ENCODE measurements at regions not wholly inside any gene's neighbourhood (a gene's known extent, or its start where the extent isn't known, plus 50 kb on each side); places are given as distances from the start of the nearest gene placed in this dataset.
"Not testable (repeated sequence)": the region's sequence is repeated elsewhere in the genome, so short reads cannot be mapped to it uniquely, and the experiment has no call there.

DNA sequence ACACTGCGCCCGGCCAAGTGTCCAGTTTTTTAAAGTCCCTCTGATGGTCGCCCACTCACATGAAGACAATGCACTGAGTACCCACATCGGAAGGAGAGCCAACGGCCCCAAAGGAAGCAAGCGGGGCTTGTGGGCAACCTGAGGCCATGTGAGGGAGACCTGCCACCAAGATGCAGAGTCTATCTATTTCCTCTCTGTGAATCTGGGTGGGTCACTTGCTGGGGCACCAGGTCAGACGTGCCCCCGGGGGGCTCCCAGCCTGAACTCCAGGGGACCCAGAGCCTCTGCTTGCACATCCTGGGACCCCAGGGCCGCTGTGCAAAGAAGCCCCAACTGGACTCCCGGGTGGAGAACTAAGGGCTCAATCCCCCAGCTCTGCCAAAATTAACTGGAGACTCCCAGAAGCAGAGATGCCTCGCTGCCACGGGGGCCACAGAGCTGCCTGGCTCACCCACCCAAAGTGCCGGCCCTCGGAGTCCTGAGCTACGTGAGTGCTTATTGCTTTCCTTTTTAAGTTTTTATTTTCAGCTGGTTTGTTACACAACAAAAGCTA is 106.4 kb downstream of the BRD1 start:
- DNase-seq = no peak

DNA sequence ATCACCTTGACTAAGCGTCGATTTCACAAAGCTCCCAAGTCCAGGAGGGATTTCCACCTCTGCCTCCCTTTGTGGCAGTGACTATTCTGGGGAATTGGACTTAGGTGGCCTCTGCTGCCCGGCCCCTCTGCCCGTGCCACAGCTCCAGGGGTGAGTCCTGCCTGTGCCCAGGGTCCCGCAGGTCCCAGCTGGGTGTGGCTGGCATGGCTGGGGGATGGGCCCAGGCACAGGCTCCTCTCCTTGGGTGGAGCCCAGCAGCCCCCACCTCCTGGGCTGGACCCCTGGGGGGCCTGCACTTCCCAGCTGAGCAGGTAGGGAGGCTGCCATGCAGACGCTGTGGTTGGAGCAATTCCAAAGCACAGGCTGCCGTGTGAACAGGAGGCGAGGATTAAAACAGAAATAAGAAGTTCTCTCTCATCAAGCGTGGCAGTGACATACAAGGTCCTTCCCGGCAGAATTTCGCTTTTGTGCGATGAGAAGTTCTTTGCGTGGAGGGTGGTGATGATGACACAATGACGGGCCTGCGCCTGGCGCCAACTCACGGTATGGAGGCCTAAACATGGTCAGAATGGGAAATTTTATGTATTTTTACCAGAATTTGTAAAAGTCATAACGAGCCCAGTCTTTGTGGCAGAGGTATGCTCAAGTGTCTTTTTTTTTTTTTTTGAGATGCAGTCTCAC is 107.3 kb downstream of the BRD1 start:
- no peak for DNase-seq

GRCh38 chr22:49719046-49719445 is 108.6 kb downstream of the BRD1 start:
- no peak for DNase-seq

DNA sequence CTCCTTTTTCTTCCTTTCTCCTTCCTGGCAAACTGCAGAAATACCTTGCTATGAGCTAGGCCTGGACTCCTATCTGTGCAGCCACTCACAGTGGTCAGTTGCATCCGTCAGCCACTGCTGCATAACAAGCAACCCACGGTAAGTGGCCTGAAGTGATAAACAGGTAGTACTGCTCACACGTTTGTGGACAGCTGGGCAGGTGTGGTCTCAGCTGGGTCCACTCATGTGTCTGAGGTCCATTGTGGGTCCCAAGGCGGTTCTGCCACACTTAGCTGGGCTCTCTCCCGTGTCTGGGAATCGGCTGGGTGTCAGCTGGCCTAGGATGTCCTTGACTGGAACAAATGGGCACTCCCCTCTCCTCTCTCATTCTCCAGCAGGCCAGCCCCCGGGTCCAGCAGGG is 109.3 kb downstream of the BRD1 start:
- DNase-seq = no peak

- no peak for DNase-seq
These were observed 110.3 kb downstream of the BRD1 start for GRCh38 chr22:49717322-49717919.

- DNase-seq = no peak
These were observed 111.2 kb downstream of the BRD1 start for GRCh38 chr22:49716441-49716840.

DNA sequence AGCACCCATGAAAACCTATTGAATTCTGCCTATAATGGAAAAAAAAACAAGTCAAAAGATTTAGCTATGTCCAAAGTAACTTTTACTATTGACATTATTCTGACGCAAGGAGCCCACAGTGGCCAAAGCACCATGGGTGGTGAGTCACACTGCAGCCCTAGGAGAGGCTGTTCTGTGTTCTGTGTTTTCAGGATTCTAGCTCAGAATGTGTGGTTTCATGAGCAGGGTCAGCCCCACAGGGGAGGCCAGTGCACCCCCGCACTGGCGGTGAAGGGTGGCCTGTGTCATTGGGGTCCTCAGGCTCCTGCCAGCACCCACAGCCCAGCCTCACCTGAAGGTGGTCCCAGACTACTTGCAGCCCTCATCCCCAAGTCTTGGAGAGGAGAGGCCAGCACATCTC is 112.2 kb downstream of the BRD1 start:
- no peak for DNase-seq

GRCh38 chr22:49713003-49713402 is 114.7 kb downstream of the BRD1 start:
- no peak for DNase-seq

DNA sequence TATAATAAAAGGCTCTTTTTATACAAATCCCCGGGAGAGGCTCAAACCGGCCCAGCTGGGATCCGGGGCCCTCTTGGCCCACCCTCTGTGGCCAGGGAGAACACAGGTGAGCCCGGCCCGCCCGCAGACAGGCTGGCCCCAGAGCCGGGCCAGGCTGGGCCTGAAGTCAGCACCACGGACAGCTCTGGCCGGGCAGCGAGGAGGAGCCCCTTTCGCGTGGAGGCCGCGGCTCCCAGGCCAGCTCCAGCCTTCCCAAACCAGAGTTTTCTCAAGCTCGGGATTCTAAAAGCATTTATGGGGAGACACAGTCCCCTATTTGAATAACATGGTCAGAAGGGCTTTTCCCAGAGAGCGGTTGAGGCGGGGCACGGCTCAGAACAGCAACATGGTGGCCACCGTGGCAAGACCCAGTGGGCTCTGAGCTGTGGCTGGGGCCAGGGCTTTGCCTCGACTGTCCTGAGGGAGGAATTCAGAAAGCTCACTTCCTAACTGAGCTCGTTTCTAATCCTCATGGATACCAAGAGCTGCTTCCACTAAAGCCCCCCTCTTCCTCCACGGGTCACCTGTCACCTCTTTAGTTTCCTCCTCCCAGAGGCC is 115.4 kb downstream of the BRD1 start:
- DNase-seq = no peak

- DNase-seq = no peak
These were observed 116.9 kb downstream of the BRD1 start for GRCh38 chr22:49710746-49711145.

DNA sequence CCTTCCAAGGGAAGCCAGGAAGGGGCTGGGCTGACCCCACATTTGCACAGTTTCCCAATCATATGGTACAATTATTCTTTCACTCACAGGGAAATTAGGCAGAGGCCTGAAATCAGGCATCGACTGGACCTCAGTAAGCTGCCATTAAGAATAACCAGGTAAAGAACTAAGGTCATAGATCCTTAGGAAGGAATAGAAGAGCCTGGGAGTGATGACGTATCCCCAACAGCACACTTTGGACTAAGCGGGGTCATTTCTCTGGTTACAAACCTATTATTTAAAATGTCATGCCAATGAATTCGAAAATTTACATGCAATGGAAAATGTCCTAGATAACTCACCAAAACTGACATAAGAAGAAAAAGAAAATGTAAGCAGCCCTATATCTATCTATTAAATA is 118.2 kb downstream of the BRD1 start:
- no peak for DNase-seq

GRCh38 chr22:49705972-49706352 is 121.7 kb downstream of the BRD1 start:
- no peak for DNase-seq

DNA sequence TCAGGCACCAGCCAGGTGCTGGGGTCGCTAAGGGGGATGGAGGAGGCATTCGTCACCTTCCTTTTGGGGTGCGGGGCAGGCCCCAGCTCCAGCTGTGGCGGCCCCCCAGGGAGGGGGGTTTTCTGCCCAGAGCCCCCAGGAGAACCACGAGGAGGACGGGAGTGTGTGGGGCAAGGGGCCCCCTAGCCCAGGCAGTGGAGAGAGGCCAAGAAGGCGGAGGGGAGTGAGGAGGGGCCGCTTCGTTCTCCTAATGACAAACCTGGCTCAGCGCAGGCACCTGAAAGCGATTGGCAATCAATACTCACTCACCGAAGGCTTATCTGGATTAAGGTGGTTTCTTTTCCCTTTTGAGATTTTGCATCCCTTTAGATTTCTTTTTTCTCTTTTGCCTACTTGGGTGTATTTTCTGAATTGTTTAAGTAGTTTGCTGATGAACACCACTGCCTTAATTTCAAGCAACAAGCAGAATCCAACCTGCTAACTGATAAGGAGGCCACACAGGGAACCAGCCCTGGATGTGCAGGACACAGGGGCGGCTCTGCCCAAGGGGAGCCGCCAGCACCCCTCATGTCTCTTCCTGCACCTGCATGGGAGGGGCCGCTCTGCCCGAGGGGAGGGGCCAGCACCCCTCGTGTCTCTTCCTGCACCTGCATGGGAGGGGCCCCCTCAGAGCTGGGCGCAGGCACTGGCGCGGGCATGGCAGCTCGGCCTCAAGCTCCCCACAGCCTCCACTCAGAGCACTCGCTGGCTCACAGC is 122.3 kb downstream of the BRD1 start:
- no peak for DNase-seq

- no peak for DNase-seq
These were observed 123.1 kb downstream of the BRD1 start for GRCh38 chr22:49704345-49705215.

DNA sequence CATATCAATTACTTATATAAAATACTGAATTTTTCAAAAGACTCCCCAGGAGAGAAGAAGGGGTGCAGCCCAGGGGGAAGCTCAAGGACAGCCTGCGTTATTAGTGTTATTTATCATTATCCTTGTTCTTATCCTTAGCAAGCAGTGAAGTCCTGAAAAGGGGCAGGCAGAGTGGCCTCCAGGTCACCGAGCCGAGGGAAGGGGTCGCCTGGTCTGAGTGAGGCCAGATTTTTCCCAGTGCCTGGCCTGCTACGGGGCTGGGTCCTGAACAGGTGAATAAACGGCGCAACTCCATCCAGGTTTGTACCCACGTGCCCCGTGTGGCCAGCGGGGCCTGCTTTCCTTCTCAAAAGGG is 123.7 kb downstream of the BRD1 start:
- DNase-seq = no peak

GRCh38 chr22:49703505-49703904 is 124.2 kb downstream of the BRD1 start:
- DNase-seq = no peak

- DNase-seq = no peak
These were observed 125.6 kb downstream of the BRD1 start for GRCh38 chr22:49702068-49702397.

DNA sequence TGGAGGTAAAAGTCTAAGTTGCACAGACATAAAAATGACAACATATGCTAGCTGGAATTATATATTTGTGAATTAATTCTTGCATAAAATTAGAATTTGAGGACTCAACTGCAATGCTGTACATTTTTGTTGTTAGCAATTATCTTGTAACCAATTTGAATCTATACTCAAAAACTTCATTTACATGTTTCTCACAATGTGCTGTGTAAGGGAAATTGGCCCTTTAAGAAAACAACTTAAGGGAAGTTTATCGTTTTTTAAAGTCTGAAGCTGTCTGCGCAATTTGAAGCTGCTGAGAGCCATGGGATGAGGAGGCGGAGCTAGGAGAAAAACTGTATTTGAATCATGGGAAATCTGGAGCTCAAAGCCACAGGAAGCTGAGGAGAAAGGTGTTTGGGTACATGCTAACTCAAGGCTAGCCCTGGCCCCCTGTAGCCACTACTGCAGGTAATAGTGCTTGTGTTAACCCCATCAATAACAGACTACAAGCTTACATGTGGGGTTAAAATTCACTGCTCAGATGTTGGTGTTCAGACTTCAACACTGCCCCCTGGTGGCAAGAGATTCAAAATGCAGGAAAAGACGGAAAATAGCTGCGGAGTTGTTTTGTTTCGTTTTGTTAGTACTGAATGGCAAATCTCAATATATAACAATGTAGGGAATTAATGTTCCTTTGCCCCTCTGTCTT is 126.1 kb downstream of the BRD1 start:
- no peak for DNase-seq

DNA sequence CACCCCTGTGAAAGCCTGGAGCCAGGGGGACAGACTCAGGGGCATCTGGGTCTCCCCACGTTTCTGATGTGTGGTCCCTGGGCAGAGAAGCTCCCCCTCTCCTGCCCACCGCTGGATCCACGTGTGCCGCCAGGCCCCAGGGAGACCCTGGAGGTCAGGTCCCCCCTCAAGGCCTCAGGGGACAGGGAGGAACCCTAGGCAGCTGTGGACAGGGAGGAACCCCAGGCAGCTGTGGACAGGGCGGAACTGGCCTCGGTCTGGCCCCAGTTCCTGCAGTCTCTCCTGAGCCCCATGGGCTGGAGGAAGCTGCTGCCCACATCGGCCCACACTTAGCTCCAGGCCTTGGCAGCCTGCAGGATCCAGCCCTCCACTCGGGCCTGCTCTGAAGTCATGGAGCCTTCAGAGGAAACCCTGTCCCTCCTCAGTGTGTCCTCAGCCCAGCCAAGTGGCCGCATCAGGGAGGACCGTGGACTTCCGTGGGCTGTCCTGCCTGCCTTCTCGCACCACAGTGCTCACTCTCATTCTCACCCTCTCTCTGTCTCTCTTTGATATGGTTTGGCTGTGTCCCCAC is 127.7 kb downstream of the BRD1 start:
- no peak for DNase-seq

GRCh38 chr22:49699476-49699875 is 128.2 kb downstream of the BRD1 start:
- DNase-seq = no peak

DNA sequence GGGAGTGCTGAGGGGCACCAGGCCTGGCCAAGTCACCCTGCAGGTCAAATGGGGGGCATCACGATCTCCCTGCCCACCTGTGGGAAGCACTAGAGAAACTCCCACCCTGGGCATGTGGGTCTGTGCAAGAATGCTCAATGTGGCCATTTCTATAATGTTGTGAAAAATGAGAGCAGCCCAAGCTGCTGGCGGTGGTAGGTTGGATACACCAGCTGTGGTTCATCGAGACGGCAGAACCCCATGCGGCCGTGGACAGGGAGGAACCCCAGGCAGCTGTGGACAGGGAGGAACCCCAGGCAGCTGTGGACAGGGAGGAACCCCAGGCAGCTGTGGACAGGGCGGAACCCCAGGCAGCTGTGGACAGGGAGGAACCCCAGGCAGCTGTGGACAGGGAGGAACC is 129.1 kb downstream of the BRD1 start:
- not testable (repeated sequence) for DNase-seq

- DNase-seq = no peak
These were observed 130.6 kb downstream of the BRD1 start for GRCh38 chr22:49697047-49697446.

Measured in 8988T (cell line).